MM.1S (cell line): ENCODE measurements at regions not wholly inside any gene's neighbourhood (a gene's known extent, or its start where the extent isn't known, plus 50 kb on each side); places are given as distances from the start of the nearest gene placed in this dataset.

Experiments
- EZH2 ChIP-seq: fragments of 300-600 bp; sonication (generic); optimal IDR thresholded peaks from 2 replicates; pipeline ENCODE3; 2017; ENCODE audit warnings: low read depth, mild to moderate bottlenecking, antibody characterized with exemption, low read length, mixed read lengths
- TF ChIP-seq, protein P1 (sequence below): fragments of 300-600 bp; sonication (generic); IDR thresholded peaks from 2 replicates; pipeline ENCODE4 v1.5.1; 2016; ENCODE audit warnings: antibody characterized with exemption, low read length, mixed read lengths

DNA sequence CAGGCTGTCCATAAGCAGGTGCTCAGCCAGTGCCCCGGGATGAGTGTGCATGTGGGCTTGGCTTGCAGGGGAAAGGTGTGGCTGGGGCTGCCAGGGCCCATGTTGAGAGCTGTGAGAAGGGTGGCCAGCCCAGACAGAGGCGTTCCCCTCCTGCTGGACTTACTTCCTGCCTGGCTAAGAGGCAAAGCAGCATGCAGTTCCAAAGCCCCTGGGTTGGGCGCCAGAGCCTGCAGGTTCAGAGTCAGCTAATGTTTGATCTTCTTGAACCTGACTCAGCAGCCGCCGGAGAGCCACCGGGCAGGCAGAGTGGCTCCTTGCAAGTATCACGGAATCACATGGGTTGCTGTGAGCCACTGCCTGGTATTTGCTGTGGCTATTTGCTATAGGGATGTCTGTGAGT, 168.4 kb upstream of the MAP1B start:
- TF ChIP-seq, protein P1, sequence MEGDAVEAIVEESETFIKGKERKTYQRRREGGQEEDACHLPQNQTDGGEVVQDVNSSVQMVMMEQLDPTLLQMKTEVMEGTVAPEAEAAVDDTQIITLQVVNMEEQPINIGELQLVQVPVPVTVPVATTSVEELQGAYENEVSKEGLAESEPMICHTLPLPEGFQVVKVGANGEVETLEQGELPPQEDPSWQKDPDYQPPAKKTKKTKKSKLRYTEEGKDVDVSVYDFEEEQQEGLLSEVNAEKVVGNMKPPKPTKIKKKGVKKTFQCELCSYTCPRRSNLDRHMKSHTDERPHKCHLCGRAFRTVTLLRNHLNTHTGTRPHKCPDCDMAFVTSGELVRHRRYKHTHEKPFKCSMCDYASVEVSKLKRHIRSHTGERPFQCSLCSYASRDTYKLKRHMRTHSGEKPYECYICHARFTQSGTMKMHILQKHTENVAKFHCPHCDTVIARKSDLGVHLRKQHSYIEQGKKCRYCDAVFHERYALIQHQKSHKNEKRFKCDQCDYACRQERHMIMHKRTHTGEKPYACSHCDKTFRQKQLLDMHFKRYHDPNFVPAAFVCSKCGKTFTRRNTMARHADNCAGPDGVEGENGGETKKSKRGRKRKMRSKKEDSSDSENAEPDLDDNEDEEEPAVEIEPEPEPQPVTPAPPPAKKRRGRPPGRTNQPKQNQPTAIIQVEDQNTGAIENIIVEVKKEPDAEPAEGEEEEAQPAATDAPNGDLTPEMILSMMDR = no peak
- no peak for TF ChIP-seq EZH2
